Skeletal muscle cell (primary cell): ENCODE measurements at regions not wholly inside any gene's neighbourhood (a gene's known extent, or its start where the extent isn't known, plus 50 kb on each side); places are given as distances from the start of the nearest gene placed in this dataset.

Experiments used
- DNase-seq: peaks from one replicate; pipeline ENCODE4 v3.0.0-alpha.2; 2010; ENCODE audit warnings: low read depth
- H3K4me3 ChIP-seq: 2 replicates; pipeline ENCODE4 v1.5.1; 2011; ENCODE audit warnings: low read depth, mild to moderate bottlenecking, control low read depth, low read length, moderate library complexity

GRCh38 chr13:48181482-48182145 is 51.4 kb upstream of the ITM2B start:
- no peak overlapping the region for H3K4me3 ChIP-seq

GRCh38 chr13:48178126-48178525 is 54.9 kb upstream of the ITM2B start:
- DNase-seq, result no peak
- H3K4me3 ChIP-seq, result no peak overlapping the region

More at GRCh38 chr13:48181482-48182145, 51.4 kb upstream of the ITM2B start:
- no peak for DNase-seq

- no peak for DNase-seq
Observed at GRCh38 chr13:48176781-48177180, 56.2 kb upstream of the ITM2B start.

GRCh38 chr13:48175185-48175584 is 57.8 kb upstream of the ITM2B start:
- no peak overlapping the region for H3K4me3 ChIP-seq
- DNase-seq, result no peak

More at GRCh38 chr13:48176781-48177180, 56.2 kb upstream of the ITM2B start:
- H3K4me3 ChIP-seq, result no peak overlapping the region

DNA sequence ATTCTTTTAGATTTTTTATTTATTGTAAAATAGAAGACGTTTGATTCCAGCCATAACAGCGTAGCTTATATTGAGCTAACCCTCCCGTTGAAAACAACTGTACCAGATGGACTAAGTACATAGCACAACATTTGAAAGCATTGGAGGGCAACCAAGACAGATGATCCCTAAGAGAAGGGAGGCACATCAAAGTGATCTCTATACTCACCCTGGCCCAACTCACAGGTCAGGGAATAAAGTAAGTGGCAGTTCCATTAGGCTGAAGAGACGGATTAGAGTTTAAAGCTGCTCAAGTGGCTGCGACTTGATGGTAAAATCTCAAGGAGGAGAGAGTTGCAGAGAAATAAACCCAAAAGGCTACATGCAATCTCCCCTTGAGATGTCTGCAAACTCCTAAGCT is 65.1 kb upstream of the ITM2B start:
- no peak overlapping the region for H3K4me3 ChIP-seq
- DNase-seq, result no peak

- no peak overlapping the region for H3K4me3 ChIP-seq
- DNase-seq, result no peak
Observed at GRCh38 chr13:48165727-48166126, 67.3 kb upstream of the ITM2B start.

GRCh38 chr13:48165063-48165462 is 67.9 kb upstream of the ITM2B start:
- no peak overlapping the region for H3K4me3 ChIP-seq
- no peak for DNase-seq

GRCh38 chr13:48163061-48163460 is 68.2 kb upstream of the MED4 start:
- H3K4me3 ChIP-seq, result no peak overlapping the region
- DNase-seq, result no peak

- no peak for DNase-seq
Observed at GRCh38 chr13:48162217-48162616, 67.3 kb upstream of the MED4 start.

GRCh38 chr13:48161530-48162179 is 66.8 kb upstream of the MED4 start:
- no peak overlapping the region for H3K4me3 ChIP-seq
- no peak for DNase-seq

More at GRCh38 chr13:48162217-48162616, 67.3 kb upstream of the MED4 start:
- H3K4me3 ChIP-seq, result no peak overlapping the region

DNA sequence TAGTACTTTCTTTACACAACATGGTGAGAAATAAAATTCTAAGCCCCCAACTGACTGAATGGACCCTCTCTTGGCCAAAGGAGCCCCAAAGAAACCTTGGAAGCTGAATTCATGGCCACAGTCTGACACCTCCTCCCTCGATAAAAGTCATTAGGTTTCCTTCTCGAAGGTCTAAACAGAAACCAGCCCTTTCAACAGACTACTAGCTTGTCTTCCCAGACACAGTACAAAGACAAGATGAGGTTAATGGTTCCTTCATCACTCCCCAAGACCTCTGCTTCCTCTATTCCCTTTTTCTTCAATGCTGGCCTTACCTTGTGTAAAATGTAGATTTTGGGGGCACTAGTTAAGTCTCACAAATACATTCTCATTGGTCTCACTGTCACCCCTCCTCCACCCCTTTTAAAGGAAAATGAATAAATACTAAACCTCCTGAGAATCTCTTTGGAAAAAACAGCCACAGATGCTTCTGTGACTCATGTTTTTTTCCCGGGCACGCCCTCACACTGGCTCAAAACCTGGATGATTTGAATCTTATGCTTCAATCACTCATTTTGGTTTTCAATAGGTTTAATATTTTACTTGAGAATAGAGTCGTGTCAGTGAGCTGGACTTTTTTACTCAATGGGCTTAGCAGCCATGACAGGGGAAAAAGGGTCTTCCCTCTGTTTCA is 65.8 kb upstream of the MED4 start:
- no peak overlapping the region for H3K4me3 ChIP-seq
- DNase-seq, result no peak

DNA sequence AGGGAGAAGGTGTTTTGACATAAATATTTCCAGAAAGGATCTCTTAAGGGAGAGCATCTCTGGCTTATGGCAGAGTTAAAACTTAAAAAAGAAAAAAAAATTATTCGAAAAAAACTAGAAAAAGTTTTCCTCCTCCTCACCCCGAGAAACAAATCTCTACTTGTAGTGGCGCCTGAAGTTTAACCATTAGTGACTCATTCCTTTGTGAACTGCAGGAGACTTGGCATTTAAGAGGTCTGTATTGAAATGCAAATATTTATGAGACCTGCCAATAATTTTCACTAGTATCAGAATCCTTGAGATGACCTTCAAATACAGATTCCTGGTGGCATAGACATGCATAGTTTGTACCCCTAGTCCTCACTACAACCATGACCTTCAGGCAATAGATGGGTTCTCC is 64.9 kb upstream of the MED4 start:
- DNase-seq, result no peak
- H3K4me3 ChIP-seq, result no peak overlapping the region

GRCh38 chr13:48159401-48159800 is 64.5 kb upstream of the MED4 start:
- H3K4me3 ChIP-seq, result no peak overlapping the region
- no peak for DNase-seq

GRCh38 chr13:48158915-48159314 is 64.0 kb upstream of the MED4 start:
- no peak for DNase-seq
- H3K4me3 ChIP-seq, result no peak overlapping the region

- DNase-seq, result no peak
- no peak overlapping the region for H3K4me3 ChIP-seq
Observed at GRCh38 chr13:48158290-48158689, 63.4 kb upstream of the MED4 start.

DNA sequence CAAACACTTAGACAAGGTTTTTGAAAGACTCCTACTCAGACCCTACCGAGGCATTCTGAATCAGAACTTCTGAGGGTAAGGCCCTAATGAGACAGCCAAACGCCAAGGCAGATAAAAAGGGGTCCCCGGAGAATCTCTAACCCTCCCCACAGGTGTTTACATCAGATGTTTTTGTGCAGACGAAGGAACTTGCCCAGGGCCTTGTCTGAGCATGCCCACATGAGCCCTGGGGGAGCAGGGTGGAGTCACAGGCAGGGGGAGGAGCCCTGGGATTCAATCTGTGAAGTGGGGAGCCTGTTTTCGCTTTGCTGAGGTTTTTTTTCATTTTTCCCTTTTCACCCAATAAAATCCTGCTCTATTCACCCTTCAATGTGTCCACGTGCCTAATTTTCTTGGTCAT is 61.6 kb upstream of the MED4 start:
- no peak for DNase-seq
- H3K4me3 ChIP-seq, result no peak overlapping the region

DNA sequence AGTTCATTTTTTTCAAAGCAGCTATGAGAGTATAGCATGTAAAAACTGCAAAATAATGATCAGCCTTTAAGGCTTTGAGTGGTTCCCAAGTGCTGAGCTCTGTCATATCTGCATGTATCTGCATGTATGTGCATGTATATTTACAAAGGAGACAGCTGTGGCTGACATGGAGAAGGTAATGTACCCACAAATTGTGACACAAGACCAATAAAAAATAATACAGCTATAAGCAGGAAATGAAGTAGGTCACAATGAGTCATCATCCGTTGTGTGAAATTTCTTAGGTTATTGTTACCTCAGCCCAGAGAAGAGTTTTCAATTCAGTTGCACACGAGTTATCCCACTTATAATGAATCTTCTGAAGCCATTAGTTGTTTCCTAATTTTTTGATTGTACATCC is 60.9 kb upstream of the MED4 start:
- peak; percentile 36 for DNase-seq
- H3K4me3 ChIP-seq, result no peak overlapping the region

- H3K4me3 ChIP-seq, result no peak overlapping the region
- DNase-seq, result no peak
Observed at GRCh38 chr13:48154671-48155070, 59.8 kb upstream of the MED4 start.

DNA sequence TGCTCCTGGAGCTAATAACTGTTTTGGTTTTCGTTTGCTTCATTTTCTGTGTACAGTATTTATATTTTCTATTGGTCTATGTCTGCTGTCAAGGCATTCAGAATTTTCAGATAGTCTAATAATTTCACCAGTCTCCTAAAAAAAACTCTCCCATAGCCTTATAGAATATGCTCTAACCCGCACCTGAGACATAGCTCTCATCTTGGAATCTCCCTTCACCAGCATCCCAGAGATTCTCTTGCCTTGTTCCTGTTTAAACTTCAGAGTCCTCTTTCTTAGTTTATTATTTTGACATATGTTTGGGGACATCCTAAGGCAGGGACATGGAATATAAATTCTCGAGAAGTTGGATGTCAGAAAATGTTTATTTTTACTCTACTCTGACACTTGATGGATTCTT is 58.3 kb upstream of the MED4 start:
- DNase-seq, result no peak
- no peak overlapping the region for H3K4me3 ChIP-seq

- H3K4me3 ChIP-seq, result no peak overlapping the region
- DNase-seq, result no peak
Observed at GRCh38 chr13:48151363-48152161, 56.7 kb upstream of the MED4 start.
